Liver (tissue), 3 donors: ENCODE measurements at regions not wholly inside any gene's neighbourhood (a gene's known extent, or its start where the extent isn't known, plus 50 kb on each side); places are given as distances from the start of the nearest gene placed in this dataset.

ENCODE experiments used
- EGR1 ChIP-seq, 2 donors: IDR thresholded peaks; 2 replicates each; pipeline ENCODE4 v1.6.1; 2016 to 2018; ENCODE audit warnings: antibody characterized with exemption in 2 of 2, low read depth in 2 of 2
- FOXA1 ChIP-seq: IDR thresholded peaks from 2 replicates; pipeline ENCODE4 v1.6.1; 2016; ENCODE audit warnings: antibody characterized with exemption
- GABPA ChIP-seq, 2 donors: IDR thresholded peaks in 1 of 2; conservative IDR thresholded peaks in 1 of 2; 2 replicates each; pipeline ENCODE4 v1.6.1; 2016; ENCODE audit warnings: antibody characterized with exemption in 2 of 2, mild to moderate bottlenecking in 1 of 2, moderate library complexity in 1 of 2
- HNF4A ChIP-seq, 2 donors: conservative IDR thresholded peaks; 2 replicates each; pipeline ENCODE4 v1.6.1; 2016; ENCODE audit warnings: antibody characterized with exemption in 2 of 2, mild to moderate bottlenecking in 2 of 2
- MAX ChIP-seq: IDR thresholded peaks from 2 replicates; pipeline ENCODE4 v1.6.1; 2016; ENCODE audit warnings: antibody characterized with exemption
- NR2F2 ChIP-seq: IDR thresholded peaks from 2 replicates; pipeline ENCODE4 v1.6.1; 2016; ENCODE audit warnings: antibody characterized with exemption
- RAD21 ChIP-seq, 2 donors: IDR thresholded peaks; 2 replicates each; pipeline ENCODE4 v1.6.1; 2016; ENCODE audit warnings: antibody characterized with exemption in 2 of 2, mild to moderate bottlenecking in 2 of 2
- REST ChIP-seq: IDR thresholded peaks from 2 replicates; pipeline ENCODE4 v1.6.1; 2016; ENCODE audit warnings: antibody characterized with exemption, mild to moderate bottlenecking
- SP1 ChIP-seq: IDR thresholded peaks from 2 replicates; pipeline ENCODE4 v1.6.1; 2018; ENCODE audit warnings: antibody characterized with exemption, mild to moderate bottlenecking
- YY1 ChIP-seq: IDR thresholded peaks from 2 replicates; pipeline ENCODE4 v1.6.1; 2016; ENCODE audit warnings: antibody characterized with exemption, mild to moderate bottlenecking
- ZBTB33 ChIP-seq: IDR thresholded peaks from 2 replicates; pipeline ENCODE4 v1.6.1; 2016; ENCODE audit warnings: antibody characterized with exemption
- TF ChIP-seq, protein P1 (sequence below): fragments of 150-350 bp; IDR thresholded peaks from 2 replicates; pipeline ENCODE4 v1.5.1; 2017; ENCODE audit warnings: improper control_type of control experiment, low read depth, low read length; ENCODE audit not compliant: missing input control
- donor health status: healthy.
- donor health status: healthy.

- TF ChIP-seq, protein P1, sequence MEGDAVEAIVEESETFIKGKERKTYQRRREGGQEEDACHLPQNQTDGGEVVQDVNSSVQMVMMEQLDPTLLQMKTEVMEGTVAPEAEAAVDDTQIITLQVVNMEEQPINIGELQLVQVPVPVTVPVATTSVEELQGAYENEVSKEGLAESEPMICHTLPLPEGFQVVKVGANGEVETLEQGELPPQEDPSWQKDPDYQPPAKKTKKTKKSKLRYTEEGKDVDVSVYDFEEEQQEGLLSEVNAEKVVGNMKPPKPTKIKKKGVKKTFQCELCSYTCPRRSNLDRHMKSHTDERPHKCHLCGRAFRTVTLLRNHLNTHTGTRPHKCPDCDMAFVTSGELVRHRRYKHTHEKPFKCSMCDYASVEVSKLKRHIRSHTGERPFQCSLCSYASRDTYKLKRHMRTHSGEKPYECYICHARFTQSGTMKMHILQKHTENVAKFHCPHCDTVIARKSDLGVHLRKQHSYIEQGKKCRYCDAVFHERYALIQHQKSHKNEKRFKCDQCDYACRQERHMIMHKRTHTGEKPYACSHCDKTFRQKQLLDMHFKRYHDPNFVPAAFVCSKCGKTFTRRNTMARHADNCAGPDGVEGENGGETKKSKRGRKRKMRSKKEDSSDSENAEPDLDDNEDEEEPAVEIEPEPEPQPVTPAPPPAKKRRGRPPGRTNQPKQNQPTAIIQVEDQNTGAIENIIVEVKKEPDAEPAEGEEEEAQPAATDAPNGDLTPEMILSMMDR: no peak
- TF ChIP-seq REST: no peak
- TF ChIP-seq MAX: no peak
- TF ChIP-seq ZBTB33: no peak
- TF ChIP-seq EGR1 (IDR thresholded peaks at IDR 0.05; ENCODE audit: low read depth in 2 of 2): no peak
- TF ChIP-seq FOXA1: no peak
- no peak for TF ChIP-seq RAD21 (IDR thresholded peaks at IDR 0.05)
- TF ChIP-seq YY1: no peak
- TF ChIP-seq GABPA (IDR thresholded peaks at IDR 0.05 in 1 of 2, conservative IDR thresholded peaks at IDR 0.05 in 1 of 2): no peak
- TF ChIP-seq NR2F2: no peak
- no peak for TF ChIP-seq SP1
- no peak for TF ChIP-seq HNF4A (conservative IDR thresholded peaks at IDR 0.05)
These were observed 195.5 kb downstream of the C11orf91 start for GRCh38 chr11:33505093-33505492.
